Ascending aorta (tissue), 2 donors: ENCODE measurements at regions not wholly inside any gene's neighbourhood (a gene's known extent, or its start where the extent isn't known, plus 50 kb on each side); places are given as distances from the start of the nearest gene placed in this dataset.
"Not testable (repeated sequence)": the region's sequence is repeated elsewhere in the genome, so short reads cannot be mapped to it uniquely, and the experiment has no call there.

Experiments
- DNase-seq, 2 donors: peaks; one replicate each; pipeline ENCODE4 v3.0.0-alpha.2; 2019; ENCODE audit warnings: low spot score in 2 of 2
- H3K27ac ChIP-seq, 2 donors: fragments of 200-600 bp; sonication (generic); one replicate each; pipeline ENCODE4 v1.5.1; 2016 to 2017; ENCODE audit warnings: mild to moderate bottlenecking in 1 of 2
- H3K27me3 ChIP-seq: fragments of 200-600 bp; sonication (generic); one replicate; pipeline ENCODE4 v1.5.1; 2017
- H3K36me3 ChIP-seq, 2 donors: fragments of 200-600 bp; sonication (generic); one replicate each; pipeline ENCODE4 v1.5.1; 2016
- H3K4me1 ChIP-seq, 2 donors: fragments of 200-600 bp; sonication (generic); one replicate each; pipeline ENCODE4 v1.5.1; 2016 to 2017; ENCODE audit warnings: mild to moderate bottlenecking in 1 of 2
- H3K4me3 ChIP-seq, 2 donors: fragments of 200-600 bp; sonication (generic); one replicate each; pipeline ENCODE4 v1.5.1; 2016 to 2017; ENCODE audit warnings: mild to moderate bottlenecking in 1 of 2
- H3K9me3 ChIP-seq, 2 donors: fragments of 200-600 bp; sonication (generic); one replicate each; pipeline ENCODE4 v1.5.1; 2016
- CTCF ChIP-seq, 3 experiments: fragments of 200-600 bp in 2 of 3; fragments of 450-650 bp in 1 of 3; sonication (generic) in 2 of 3; IDR thresholded peaks; one replicate each; pipeline ENCODE4 v1.5.1; 2016 to 2019; ENCODE audit warnings: antibody characterized with exemption in 3 of 3, mild to moderate bottlenecking in 1 of 3, moderate library complexity in 1 of 3
- intact Hi-C: fragments of 100-400 bp; cut with DNase I; formaldehyde crosslinking; loops from one replicate; pipeline ENCODE4 v1.15.1; 2023

- Histone ChIP-seq H3K27me3 (no peaks in the 10 kb centered on the region), H3K27ac (no peak overlapping the region), H3K9me3 (no peaks in the 10 kb centered on the region), H3K4me1 (no peaks in the 10 kb centered on the region), H3K36me3 (no peaks in the 10 kb centered on the region), H3K4me3 (no peak overlapping the region)
- intact Hi-C loops, result no loop called here
- no peak for DNase-seq
- no peak for TF ChIP-seq CTCF (IDR thresholded peaks at IDR 0.05)
Measured at GRCh38 chr17:37859451-37859850, 64.8 kb upstream of the TBC1D3K start.

GRCh38 chr17:37858391-37858790 lies 65.8 kb upstream of the TBC1D3K start:
- H3K27me3 ChIP-seq, H3K27ac ChIP-seq, H3K9me3 ChIP-seq, intact Hi-C loops, DNase-seq, H3K36me3 ChIP-seq, H3K4me3 ChIP-seq, H3K4me1 ChIP-seq: not testable (repeated sequence)

GRCh38 chr17:37856245-37856644 lies 68.0 kb upstream of the TBC1D3K start:
- intact Hi-C loops, result no loop called here
- Histone ChIP-seq H3K27me3 (no peaks in the 10 kb centered on the region), H3K36me3 (no peaks in the 10 kb centered on the region), H3K4me1 (no peaks in the 10 kb centered on the region), H3K27ac (no peak overlapping the region), H3K9me3 (no peaks in the 10 kb centered on the region), H3K4me3 (no peak overlapping the region)
- DNase-seq, result no peak
- no peak for TF ChIP-seq CTCF (IDR thresholded peaks at IDR 0.05)

GRCh38 chr17:37849617-37849972 lies 74.6 kb upstream of the TBC1D3K start:
- no peaks in the 10 kb centered on the region for H3K4me1 ChIP-seq
- H3K27me3 ChIP-seq, result no peaks in the 10 kb centered on the region
- no peaks in the 10 kb centered on the region for H3K36me3 ChIP-seq
- H3K4me3 ChIP-seq, result no peak overlapping the region
- H3K9me3 ChIP-seq, result no peaks in the 10 kb centered on the region
- no peak overlapping the region for H3K27ac ChIP-seq
- no peak for DNase-seq
- intact Hi-C loops, result no loop called here
- TF ChIP-seq CTCF (IDR thresholded peaks at IDR 0.05), result no peak

GRCh38 chr17:37848690-37849616 lies 75.3 kb upstream of the TBC1D3K start:
- intact Hi-C loops, result no loop called here
- no peak for DNase-seq
- TF ChIP-seq CTCF (IDR thresholded peaks at IDR 0.05), result no peak
- Histone ChIP-seq H3K4me3 (no peak overlapping the region), H3K36me3 (no peaks in the 10 kb centered on the region), H3K9me3 (no peaks in the 10 kb centered on the region), H3K27me3 (no peaks in the 10 kb centered on the region), H3K4me1 (no peaks in the 10 kb centered on the region), H3K27ac (no peak overlapping the region)

GRCh38 chr17:37847811-37848331 lies 76.3 kb upstream of the TBC1D3K start:
- TF ChIP-seq CTCF (IDR thresholded peaks at IDR 0.05), result no peak
- no peaks in the 10 kb centered on the region for H3K9me3 ChIP-seq
- no peak overlapping the region for H3K27ac ChIP-seq
- no peaks in the 10 kb centered on the region for H3K36me3 ChIP-seq
- no peaks in the 10 kb centered on the region for H3K27me3 ChIP-seq
- no peak overlapping the region for H3K4me3 ChIP-seq
- H3K4me1 ChIP-seq, result no peaks in the 10 kb centered on the region
- DNase-seq, result no peak
- intact Hi-C loops, result no loop called here
